ENCODE measurements at regions not wholly inside any gene's neighbourhood (a gene's known extent, or its start where the extent isn't known, plus 50 kb on each side); places are given as distances from the start of the nearest gene placed in this dataset.
A peak's percentile ranks its signal among the peaks of the same experiment; 100 is the strongest.

GRCh38 chr7:127064-127598 is 65.2 kb upstream of the FAM20C start:
- no peaks in the 10 kb centered on the region for H3K9me3 ChIP-seq
- H3K27ac ChIP-seq = no peak overlapping the region
- ATAC-seq (ENCODE audit: low FRiP score in 2 of 2) (no peak), DNase-seq (no peak)
- peaks cover 5 to 26% (median 14%) of the 10 kb centered on the region in 4 donors for H3K4me1 ChIP-seq
- TF ChIP-seq EP300 (IDR thresholded peaks at IDR 0.05) (no peak), POLR2AphosphoS5 (IDR thresholded peaks at IDR 0.05) (no peak)
- no peaks in the 10 kb centered on the region for H3K27me3 ChIP-seq
- H3K4me3 ChIP-seq = no peak overlapping the region
- WGBS, 2 donors = 90 to 92% methylated on average over 11 to 14 of the region's 14 CpGs
- no peaks in the 10 kb centered on the region for H3K36me3 ChIP-seq

GRCh38 chr7:128171-129080 is 63.9 kb upstream of the FAM20C start:
- peaks cover 5 to 26% (median 16%) of the 10 kb centered on the region in 4 donors for H3K4me1 ChIP-seq
- ATAC-seq (ENCODE audit: low FRiP score in 2 of 2) (no peak), DNase-seq (peak in 1 of 2 donors; percentile 22)
- no peaks in the 10 kb centered on the region for H3K9me3 ChIP-seq
- H3K4me3 ChIP-seq = no peak overlapping the region
- peak overlapping the region in 2 of 4 donors; percentile 34 to 42 for H3K27ac ChIP-seq
- TF ChIP-seq POLR2AphosphoS5 (IDR thresholded peaks at IDR 0.05) (no peak), POLR2A (IDR thresholded peaks at IDR 0.05) (no peak), CTCF (IDR thresholded peaks at IDR 0.05) (no peak), EP300 (IDR thresholded peaks at IDR 0.05) (no peak)
- H3K36me3 ChIP-seq = no peaks in the 10 kb centered on the region
- H3K27me3 ChIP-seq = no peaks in the 10 kb centered on the region
- 69 to 73% methylated on average over 21 to 23 of the region's 23 CpGs for WGBS, 2 donors

GRCh38 chr7:129366-130221 is 62.8 kb upstream of the FAM20C start:
- peak in 1 of 2 donors; percentile 44 for ATAC-seq (ENCODE audit: low FRiP score in 2 of 2)
- TF ChIP-seq CTCF (IDR thresholded peaks at IDR 0.05) (no peak), EP300 (IDR thresholded peaks at IDR 0.05) (peak in 1 of 4 donors; percentile 1)
- H3K4me3 ChIP-seq = peak overlapping the region in 1 of 4 donors; percentile 3
- H3K9me3 ChIP-seq = no peaks in the 10 kb centered on the region
- H3K27me3 ChIP-seq = no peaks in the 10 kb centered on the region
- 57 to 62% methylated on average over 22 of the region's 22 CpGs for WGBS, 2 donors
- H3K27ac ChIP-seq = peak overlapping the region in 1 of 4 donors; percentile 65
- H3K36me3 ChIP-seq = no peaks in the 10 kb centered on the region
- DNase-seq = peak in 1 of 2 donors; percentile 70
- peaks cover 5 to 26% (median 16%) of the 10 kb centered on the region in 4 donors for H3K4me1 ChIP-seq

- DNase-seq = no peak
- no peak for ATAC-seq (ENCODE audit: low FRiP score in 2 of 2)
- Histone ChIP-seq H3K27me3 (no peaks in the 10 kb centered on the region), H3K27ac (no peak overlapping the region), H3K36me3 (no peaks in the 10 kb centered on the region), H3K4me3 (no peak overlapping the region), H3K4me1 (peaks cover 5 to 26% (median 16%) of the 10 kb centered on the region in 4 donors), H3K9me3 (no peaks in the 10 kb centered on the region)
- TF ChIP-seq POLR2AphosphoS5 (IDR thresholded peaks at IDR 0.05) (no peak), CTCF (IDR thresholded peaks at IDR 0.05) (no peak), POLR2A (IDR thresholded peaks at IDR 0.05) (no peak), EP300 (IDR thresholded peaks at IDR 0.05) (no peak)
- 67 to 74% methylated on average over 7 of the region's 7 CpGs for WGBS, 2 donors
These were observed 62.2 kb upstream of the FAM20C start for GRCh38 chr7:130222-130572.
